ENCODE measurements at regions not wholly inside any gene's neighbourhood (a gene's known extent, or its start where the extent isn't known, plus 50 kb on each side); places are given as distances from the start of the nearest gene placed in this dataset.

GRCh38 chr5:96123418-96123817, 161.8 kb upstream of the ELL2 start:
- dilution Hi-C loops (cut with MboI; ENCODE audit: extremely low pct_ligation_motif_present, low sequenced_read_pairs) = no loop called here
- DNase-seq (ENCODE audit: low read depth, low spot score) (no peak), FAIRE-seq (no peak)
- Histone ChIP-seq H3K9me1 (replicated peaks; ENCODE audit: control insufficient read depth, extremely low read depth, insufficient read depth, low read length) (no peaks in the 10 kb centered on the region), H3K36me3 (ENCODE audit: control insufficient read depth in 2 of 2, extremely low read depth in 1 of 2, insufficient read depth in 2 of 2, low read length in 2 of 2) (no peaks in the 10 kb centered on the region), H4K20me1 (replicated peaks; ENCODE audit: control insufficient read depth, extremely low read depth, insufficient read depth, low read length) (no peaks in the 10 kb centered on the region), H3K9me3 (replicated peaks; ENCODE audit: control insufficient read depth, insufficient read depth, low read length) (no peaks in the 10 kb centered on the region), H3K27ac (ENCODE audit: insufficient read depth, low read depth, low read length) (no peak overlapping the region), H3K4me1 (ENCODE audit: control insufficient read depth, extremely low read depth, insufficient read depth, low read length) (peaks cover 4% of the 10 kb centered on the region), H3K27me3 (ENCODE audit: control insufficient read depth in 2 of 2, insufficient read depth in 2 of 2, low read length in 2 of 2) (no peaks in the 10 kb centered on the region), H3K4me3 (replicated peaks in 1 of 3; ENCODE audit: insufficient read depth in 1 of 3, low read depth in 1 of 3, low read length in 3 of 3) (no peak overlapping the region), H3K9ac (replicated peaks; ENCODE audit: extremely low read depth, insufficient read depth, low read length) (no peak overlapping the region), H3K79me2 (ENCODE audit: control insufficient read depth, insufficient read depth, low read length) (no peaks in the 10 kb centered on the region), H3K4me2 (ENCODE audit: insufficient read depth, low read length) (no peak overlapping the region), H2AFZ (ENCODE audit: low read depth, low read length) (no peak overlapping the region)
- CTCF ChIA-PET = no interaction called here
- BruUV-seq (replicated peaks) = no TSS peak
- TF ChIP-seq JUN (IDR thresholded peaks at IDR 0.05; ENCODE audit: borderline replicate concordance, insufficient read depth, insufficient read length, low read depth) = no peak
- POLR2A ChIA-PET = no interaction called here
- intact Hi-C loops (cut with micrococcal nuclease) = no loop called here

GRCh38 chr5:96121364-96121763, 159.7 kb upstream of the ELL2 start:
- no peaks in the 10 kb centered on the region for H4K20me1 ChIP-seq (replicated peaks; ENCODE audit: control insufficient read depth, extremely low read depth, insufficient read depth, low read length)
- no peaks in the 10 kb centered on the region for H3K79me2 ChIP-seq (ENCODE audit: control insufficient read depth, insufficient read depth, low read length)
- intact Hi-C loops (cut with micrococcal nuclease) = no loop called here
- peaks cover 4% of the 10 kb centered on the region for H3K4me1 ChIP-seq (ENCODE audit: control insufficient read depth, extremely low read depth, insufficient read depth, low read length)
- H3K9me3 ChIP-seq (replicated peaks; ENCODE audit: control insufficient read depth, insufficient read depth, low read length) = no peaks in the 10 kb centered on the region
- FAIRE-seq (no peak), DNase-seq (ENCODE audit: low read depth, low spot score) (no peak)
- ChIA-PET CTCF (no interaction called here), POLR2A (no interaction called here)
- no peak overlapping the region for H3K4me2 ChIP-seq (ENCODE audit: insufficient read depth, low read length)
- no peaks in the 10 kb centered on the region for H3K27me3 ChIP-seq (ENCODE audit: control insufficient read depth in 2 of 2, insufficient read depth in 2 of 2, low read length in 2 of 2)
- dilution Hi-C loops (cut with MboI; ENCODE audit: extremely low pct_ligation_motif_present, low sequenced_read_pairs) = no loop called here
- no peak overlapping the region for H3K27ac ChIP-seq (ENCODE audit: insufficient read depth, low read depth, low read length)
- no peak overlapping the region for H3K9ac ChIP-seq (replicated peaks; ENCODE audit: extremely low read depth, insufficient read depth, low read length)
- H3K9me1 ChIP-seq (replicated peaks; ENCODE audit: control insufficient read depth, extremely low read depth, insufficient read depth, low read length) = no peaks in the 10 kb centered on the region
- no peak overlapping the region for H3K4me3 ChIP-seq (replicated peaks in 1 of 3; ENCODE audit: insufficient read depth in 1 of 3, low read depth in 1 of 3, low read length in 3 of 3)
- H2AFZ ChIP-seq (ENCODE audit: low read depth, low read length) = no peak overlapping the region
- TF ChIP-seq JUN (IDR thresholded peaks at IDR 0.05; ENCODE audit: borderline replicate concordance, insufficient read depth, insufficient read length, low read depth) (no peak), MYC (IDR thresholded peaks at IDR 0.05; ENCODE audit: low read depth, low read length) (no peak), FOS (IDR thresholded peaks at IDR 0.05; ENCODE audit: borderline replicate concordance, insufficient read depth, low read length) (no peak), POLR2AphosphoS5 (IDR thresholded peaks at IDR 0.05; ENCODE audit: insufficient read depth, low read depth, low read length) (no peak), EZH2 (IDR thresholded peaks at IDR 0.05; ENCODE audit: borderline replicate concordance, low read depth, low read length, severe bottlenecking) (no peak), GATA2 (IDR thresholded peaks at IDR 0.05; ENCODE audit: insufficient read depth, insufficient read length, low read depth, low read length) (no peak), CTCF (IDR thresholded peaks at IDR 0.05; ENCODE audit: extremely low read depth in 1 of 2, insufficient read depth in 1 of 2, low read depth in 1 of 2, low read length in 2 of 2) (no peak), POLR2A (IDR thresholded peaks at IDR 0.05; ENCODE audit: low read depth, low read length) (no peak), MAX (IDR thresholded peaks at IDR 0.05; ENCODE audit: insufficient read depth, insufficient read length) (no peak)
- H3K36me3 ChIP-seq (ENCODE audit: control insufficient read depth in 2 of 2, extremely low read depth in 1 of 2, insufficient read depth in 2 of 2, low read length in 2 of 2) = no peaks in the 10 kb centered on the region
- BruUV-seq (replicated peaks) = no TSS peak
